Body of pancreas (tissue), 4 donors: ENCODE measurements at regions not wholly inside any gene's neighbourhood (a gene's known extent, or its start where the extent isn't known, plus 50 kb on each side); places are given as distances from the start of the nearest gene placed in this dataset.

Experiments used
- ATAC-seq: fragments of 150-250 bp; one replicate; pipeline ENCODE4 v1.9.1; 2016
- DNase-seq, 4 donors: peaks; one replicate each; pipeline ENCODE4 v3.0.0-alpha.2; 2019
- H3K27ac ChIP-seq, 4 donors: fragments of 200-600 bp; sonication (generic); 1 replicate in 3 of 4; 2 replicates in 1 of 4; pipeline versions ENCODE4 v1.5.1 to v1.6.1; 2016 to 2019; ENCODE audit warnings: mild to moderate bottlenecking in 1 of 4, mixed read lengths in 1 of 4, moderate library complexity in 1 of 4
- H3K27me3 ChIP-seq, 2 donors: fragments of 200-600 bp; sonication (generic); one replicate each; pipeline ENCODE4 v1.6.0; 2016; ENCODE audit warnings: mild to moderate bottlenecking in 1 of 2
- H3K36me3 ChIP-seq, 2 donors: fragments of 200-600 bp; sonication (generic); replicated peaks in 1 of 2; 2 replicates each; pipeline ENCODE4 v1.5.1; 2016; ENCODE audit warnings: low read depth in 2 of 2; ENCODE audit not compliant: insufficient read depth in 1 of 2
- H3K4me1 ChIP-seq: fragments of 200-600 bp; sonication (generic); one replicate; pipeline ENCODE4 v1.6.0; 2016
- H3K4me3 ChIP-seq, 2 donors: fragments of 200-600 bp; sonication (generic); 1 replicate in 1 of 2; 2 replicates in 1 of 2; pipeline ENCODE4 v1.5.1; 2016 to 2019
- H3K9me3 ChIP-seq, 3 donors: fragments of 200-600 bp; sonication (generic); 1 replicate in 2 of 3; 2 replicates in 1 of 3; pipeline ENCODE4 v1.5.1; 2016
- CTCF ChIP-seq, 7 experiments: fragments of 450-650 bp in 4 of 7; fragments of 200-600 bp in 3 of 7; sonication (generic) in 3 of 7; IDR thresholded peaks; one replicate each; pipeline ENCODE4 v1.5.1; 2016 to 2019; ENCODE audit warnings: antibody characterized with exemption in 7 of 7
- POLR2A ChIP-seq, 3 donors: fragments of 450-650 bp; IDR thresholded peaks; one replicate each; pipeline ENCODE4 v1.6.1; 2016; ENCODE audit warnings: antibody characterized with exemption in 3 of 3, mild to moderate bottlenecking in 2 of 3
- WGBS, 2 donors: methylation state at CpG; one replicate each; pipeline ENCODE4 v1.1.5; 2017; 5-methylcytosine and 5-hydroxymethylcytosine counted together
- intact Hi-C: fragments of 100-400 bp; cut with DNase I; formaldehyde crosslinking; loops from one replicate; pipeline ENCODE4 v1.15.1; 2023

GRCh38 chrX:81857192-81857591 is 655.3 kb downstream of the SH3BGRL start:
- H3K36me3 ChIP-seq = no peaks in the 10 kb centered on the region
- no peak overlapping the region for H3K27ac ChIP-seq
- no peaks in the 10 kb centered on the region for H3K9me3 ChIP-seq
- TF ChIP-seq POLR2A (IDR thresholded peaks at IDR 0.05) (no peak), CTCF (IDR thresholded peaks at IDR 0.05) (no peak)
- no peaks in the 10 kb centered on the region for H3K27me3 ChIP-seq
- no peak for DNase-seq
- intact Hi-C loops = no loop called here
- no peaks in the 10 kb centered on the region for H3K4me1 ChIP-seq
- no peak overlapping the region for H3K4me3 ChIP-seq
- no peak for ATAC-seq

GRCh38 chrX:81866873-81867272 is 665.0 kb downstream of the SH3BGRL start:
- Histone ChIP-seq H3K27ac (no peak overlapping the region), H3K4me3 (no peak overlapping the region), H3K4me1 (no peaks in the 10 kb centered on the region), H3K9me3 (no peaks in the 10 kb centered on the region), H3K27me3 (no peaks in the 10 kb centered on the region), H3K36me3 (no peaks in the 10 kb centered on the region)
- intact Hi-C loops = no loop called here
- WGBS, 2 donors = 71% methylated on average over 3 of the region's 3 CpGs; no CpG with 5 or more reads in 1 of the 2 donors
- DNase-seq (no peak), ATAC-seq (no peak)
- TF ChIP-seq CTCF (IDR thresholded peaks at IDR 0.05) (no peak), POLR2A (IDR thresholded peaks at IDR 0.05) (no peak)

GRCh38 chrX:81868979-81869378 is 667.1 kb downstream of the SH3BGRL start:
- Histone ChIP-seq H3K9me3 (no peaks in the 10 kb centered on the region), H3K36me3 (no peaks in the 10 kb centered on the region), H3K4me1 (no peaks in the 10 kb centered on the region), H3K27me3 (no peaks in the 10 kb centered on the region), H3K27ac (no peak overlapping the region), H3K4me3 (no peak overlapping the region)
- TF ChIP-seq CTCF (IDR thresholded peaks at IDR 0.05) (no peak), POLR2A (IDR thresholded peaks at IDR 0.05) (no peak)
- ATAC-seq (no peak), DNase-seq (no peak)
- intact Hi-C loops = no loop called here
- WGBS, 2 donors = 59% methylated on average over 5 of the region's 5 CpGs; no CpG with 5 or more reads in 1 of the 2 donors

GRCh38 chrX:81874807-81875206 is 672.9 kb downstream of the SH3BGRL start:
- no peak for ATAC-seq
- H3K27me3 ChIP-seq = no peaks in the 10 kb centered on the region
- H3K4me3 ChIP-seq = no peak overlapping the region
- no peak for DNase-seq
- H3K27ac ChIP-seq = no peak overlapping the region
- 65 to 75% methylated on average over 3 of the region's 3 CpGs for WGBS, 2 donors
- no peaks in the 10 kb centered on the region for H3K36me3 ChIP-seq
- no peaks in the 10 kb centered on the region for H3K4me1 ChIP-seq
- TF ChIP-seq CTCF (IDR thresholded peaks at IDR 0.05) = no peak
- TF ChIP-seq POLR2A (IDR thresholded peaks at IDR 0.05) = no peak
- intact Hi-C loops = no loop called here
- no peaks in the 10 kb centered on the region for H3K9me3 ChIP-seq

GRCh38 chrX:81875800-81876199 is 673.9 kb downstream of the SH3BGRL start:
- H3K27me3 ChIP-seq = no peaks in the 10 kb centered on the region
- H3K4me1 ChIP-seq = no peaks in the 10 kb centered on the region
- TF ChIP-seq CTCF (IDR thresholded peaks at IDR 0.05) (no peak), POLR2A (IDR thresholded peaks at IDR 0.05) (no peak)
- DNase-seq (no peak), ATAC-seq (no peak)
- intact Hi-C loops = no loop called here
- no peaks in the 10 kb centered on the region for H3K36me3 ChIP-seq
- H3K4me3 ChIP-seq = no peak overlapping the region
- WGBS, 2 donors = no CpG with 5 or more reads among the region's 1 CpG
- no peak overlapping the region for H3K27ac ChIP-seq
- no peaks in the 10 kb centered on the region for H3K9me3 ChIP-seq
